Stimulated activated memory B cell treated with anti-CD40 and anti-IgM and Interleukin-4, amounts not matched to agents 10 μg/mL and 1 μg/mL and 100 μg/mL, for 72 hours (primary cell): ENCODE measurements at regions not wholly inside any gene's neighbourhood (a gene's known extent, or its start where the extent isn't known, plus 50 kb on each side); places are given as distances from the start of the nearest gene placed in this dataset.

Source experiments
- ATAC-seq: fragments of 150-1000 bp; cut with Tn5 transposase; 2 replicates; pipeline ENCODE4 v1.10.0; 2021
- H3K27ac Mint-ChIP-seq: one replicate; pipeline ENCODE4 v1.8.0; 2022; ENCODE audit warnings: mild to moderate bottlenecking, mixed read lengths
- H3K27me3 Mint-ChIP-seq: one replicate; pipeline ENCODE4 v1.8.0; 2022; ENCODE audit warnings: mixed read lengths
- H3K36me3 Mint-ChIP-seq: one replicate; pipeline ENCODE4 v1.8.0; 2022; ENCODE audit warnings: mixed read lengths
- H3K4me1 Mint-ChIP-seq: one replicate; pipeline ENCODE4 v1.8.0; 2022; ENCODE audit warnings: mixed read lengths
- H3K4me3 Mint-ChIP-seq: one replicate; pipeline ENCODE4 v1.8.0; 2022; ENCODE audit warnings: mild to moderate bottlenecking, moderate library complexity, mixed read lengths
- H3K9me3 Mint-ChIP-seq: one replicate; pipeline ENCODE4 v1.8.0; 2022; ENCODE audit warnings: mixed read lengths

GRCh38 chr12:76244300-76244699, 103.9 kb downstream of the BBS10 start:
- no peak overlapping the region for H3K27ac Mint-ChIP-seq
- H3K4me3 Mint-ChIP-seq, result no peak overlapping the region
- H3K9me3 Mint-ChIP-seq, result no peaks in the 10 kb centered on the region
- H3K36me3 Mint-ChIP-seq, result no peaks in the 10 kb centered on the region
- no peaks in the 10 kb centered on the region for H3K27me3 Mint-ChIP-seq
- no peak for ATAC-seq
- H3K4me1 Mint-ChIP-seq, result no peaks in the 10 kb centered on the region

GRCh38 chr12:76242813-76243550, 105.2 kb downstream of the BBS10 start:
- no peak overlapping the region for H3K4me3 Mint-ChIP-seq
- no peaks in the 10 kb centered on the region for H3K9me3 Mint-ChIP-seq
- H3K36me3 Mint-ChIP-seq, result no peaks in the 10 kb centered on the region
- ATAC-seq, result no peak
- no peak overlapping the region for H3K27ac Mint-ChIP-seq
- H3K4me1 Mint-ChIP-seq, result no peaks in the 10 kb centered on the region
- no peaks in the 10 kb centered on the region for H3K27me3 Mint-ChIP-seq

GRCh38 chr12:76241371-76241770, 106.8 kb downstream of the BBS10 start:
- H3K4me1 Mint-ChIP-seq, result no peaks in the 10 kb centered on the region
- H3K4me3 Mint-ChIP-seq, result no peak overlapping the region
- no peak for ATAC-seq
- no peaks in the 10 kb centered on the region for H3K36me3 Mint-ChIP-seq
- no peaks in the 10 kb centered on the region for H3K9me3 Mint-ChIP-seq
- H3K27me3 Mint-ChIP-seq, result no peaks in the 10 kb centered on the region
- no peak overlapping the region for H3K27ac Mint-ChIP-seq

GRCh38 chr12:76240281-76240680, 107.9 kb downstream of the BBS10 start:
- no peak for ATAC-seq
- no peak overlapping the region for H3K27ac Mint-ChIP-seq
- H3K27me3 Mint-ChIP-seq, result no peaks in the 10 kb centered on the region
- no peaks in the 10 kb centered on the region for H3K36me3 Mint-ChIP-seq
- H3K9me3 Mint-ChIP-seq, result no peaks in the 10 kb centered on the region
- no peak overlapping the region for H3K4me3 Mint-ChIP-seq
- no peaks in the 10 kb centered on the region for H3K4me1 Mint-ChIP-seq

GRCh38 chr12:76238688-76239087, 109.5 kb downstream of the BBS10 start:
- Mint-ChIP-seq H3K4me3 (no peak overlapping the region), H3K4me1 (no peaks in the 10 kb centered on the region), H3K9me3 (no peaks in the 10 kb centered on the region), H3K27ac (no peak overlapping the region), H3K36me3 (no peaks in the 10 kb centered on the region), H3K27me3 (no peaks in the 10 kb centered on the region)
- no peak for ATAC-seq

- ATAC-seq, result no peak
- Mint-ChIP-seq H3K27me3 (no peaks in the 10 kb centered on the region), H3K27ac (no peak overlapping the region)
Observed at GRCh38 chr12:76237086-76237701, 111.0 kb downstream of the BBS10 start.

GRCh38 chr12:76236640-76237039, 111.6 kb downstream of the BBS10 start:
- no peaks in the 10 kb centered on the region for H3K27me3 Mint-ChIP-seq
- no peak for ATAC-seq

More at GRCh38 chr12:76237086-76237701, 111.0 kb downstream of the BBS10 start:
- Mint-ChIP-seq H3K9me3 (no peaks in the 10 kb centered on the region), H3K4me3 (no peak overlapping the region), H3K4me1 (no peaks in the 10 kb centered on the region), H3K36me3 (no peaks in the 10 kb centered on the region)

GRCh38 chr12:76234741-76235140, 113.5 kb downstream of the BBS10 start:
- Mint-ChIP-seq H3K9me3 (no peaks in the 10 kb centered on the region), H3K27ac (no peak overlapping the region), H3K4me1 (no peaks in the 10 kb centered on the region), H3K4me3 (no peak overlapping the region), H3K27me3 (no peaks in the 10 kb centered on the region), H3K36me3 (no peaks in the 10 kb centered on the region)
- ATAC-seq, result no peak

More at GRCh38 chr12:76236640-76237039, 111.6 kb downstream of the BBS10 start:
- Mint-ChIP-seq H3K36me3 (no peaks in the 10 kb centered on the region), H3K27ac (no peak overlapping the region), H3K4me1 (no peaks in the 10 kb centered on the region), H3K9me3 (no peaks in the 10 kb centered on the region), H3K4me3 (no peak overlapping the region)

GRCh38 chr12:76232013-76232412, 116.2 kb downstream of the BBS10 start:
- Mint-ChIP-seq H3K9me3 (no peaks in the 10 kb centered on the region), H3K27me3 (no peaks in the 10 kb centered on the region), H3K4me1 (no peaks in the 10 kb centered on the region), H3K4me3 (no peak overlapping the region), H3K36me3 (no peaks in the 10 kb centered on the region), H3K27ac (no peak overlapping the region)
- ATAC-seq, result no peak

GRCh38 chr12:76226956-76227355, 121.3 kb downstream of the BBS10 start:
- Mint-ChIP-seq H3K9me3 (no peaks in the 10 kb centered on the region), H3K27ac (no peak overlapping the region), H3K4me3 (no peak overlapping the region), H3K4me1 (no peaks in the 10 kb centered on the region), H3K27me3 (no peaks in the 10 kb centered on the region), H3K36me3 (no peaks in the 10 kb centered on the region)
- ATAC-seq, result no peak

- no peaks in the 10 kb centered on the region for H3K27me3 Mint-ChIP-seq
- ATAC-seq, result no peak
- no peaks in the 10 kb centered on the region for H3K4me1 Mint-ChIP-seq
- no peak overlapping the region for H3K4me3 Mint-ChIP-seq
- no peak overlapping the region for H3K27ac Mint-ChIP-seq
- no peaks in the 10 kb centered on the region for H3K9me3 Mint-ChIP-seq
- H3K36me3 Mint-ChIP-seq, result no peaks in the 10 kb centered on the region
Observed at GRCh38 chr12:76226397-76226796, 121.8 kb downstream of the BBS10 start.

- Mint-ChIP-seq H3K4me1 (no peaks in the 10 kb centered on the region), H3K27me3 (no peaks in the 10 kb centered on the region), H3K36me3 (no peaks in the 10 kb centered on the region), H3K27ac (no peak overlapping the region), H3K9me3 (no peaks in the 10 kb centered on the region), H3K4me3 (no peak overlapping the region)
- ATAC-seq, result no peak
Observed at GRCh38 chr12:76223869-76224268, 124.3 kb downstream of the BBS10 start.

GRCh38 chr12:76220980-76221379, 127.2 kb downstream of the BBS10 start:
- no peaks in the 10 kb centered on the region for H3K36me3 Mint-ChIP-seq
- H3K27ac Mint-ChIP-seq, result no peak overlapping the region
- no peak overlapping the region for H3K4me3 Mint-ChIP-seq
- H3K9me3 Mint-ChIP-seq, result no peaks in the 10 kb centered on the region
- no peak for ATAC-seq
- no peaks in the 10 kb centered on the region for H3K4me1 Mint-ChIP-seq
- no peaks in the 10 kb centered on the region for H3K27me3 Mint-ChIP-seq

- no peak overlapping the region for H3K4me3 Mint-ChIP-seq
- no peak overlapping the region for H3K27ac Mint-ChIP-seq
- H3K27me3 Mint-ChIP-seq, result no peaks in the 10 kb centered on the region
- no peaks in the 10 kb centered on the region for H3K36me3 Mint-ChIP-seq
- no peak for ATAC-seq
- no peaks in the 10 kb centered on the region for H3K9me3 Mint-ChIP-seq
- H3K4me1 Mint-ChIP-seq, result no peaks in the 10 kb centered on the region
Observed at GRCh38 chr12:76219806-76220205, 128.4 kb downstream of the BBS10 start.

- Mint-ChIP-seq H3K36me3 (no peaks in the 10 kb centered on the region), H3K4me1 (no peaks in the 10 kb centered on the region), H3K27me3 (no peaks in the 10 kb centered on the region), H3K4me3 (no peak overlapping the region), H3K27ac (no peak overlapping the region), H3K9me3 (no peaks in the 10 kb centered on the region)
- no peak for ATAC-seq
Observed at GRCh38 chr12:76216585-76217472, 131.4 kb downstream of the BBS10 start.
